Chondrocyte (in vitro differentiated cells): ENCODE measurements at regions not wholly inside any gene's neighbourhood (a gene's known extent, or its start where the extent isn't known, plus 50 kb on each side); places are given as distances from the start of the nearest gene placed in this dataset.

Experiments
- DNase-seq: peaks from one replicate; pipeline ENCODE4 v3.0.0; 2021; ENCODE audit warnings: mixed read lengths, low spot score
- H3K27ac Mint-ChIP-seq: one replicate; pipeline ENCODE4 v1.8.0; 2021; ENCODE audit warnings: mild to moderate bottlenecking, moderate library complexity, mixed read lengths; ENCODE audit not compliant: unreplicated experiment
- H3K27me3 Mint-ChIP-seq: 2 replicates; pipeline ENCODE4 v1.8.0; 2021; ENCODE audit warnings: low read depth, mixed read lengths
- H3K36me3 Mint-ChIP-seq: 2 replicates; pipeline ENCODE4 v1.8.0; 2021; ENCODE audit warnings: low read depth, mixed read lengths
- H3K4me1 Mint-ChIP-seq: 2 replicates; pipeline ENCODE4 v1.8.0; 2021; ENCODE audit warnings: low read depth, mild to moderate bottlenecking, mixed read lengths
- H3K4me3 Mint-ChIP-seq: one replicate; pipeline ENCODE4 v1.8.0; 2021; ENCODE audit warnings: mild to moderate bottlenecking, moderate library complexity, mixed read lengths; ENCODE audit not compliant: unreplicated experiment
- H3K9me3 Mint-ChIP-seq: 2 replicates; pipeline ENCODE4 v1.8.0; 2021; ENCODE audit warnings: low read depth, mixed read lengths
- TF ChIP-seq, protein P1 (sequence below): fragments of 200-600 bp; sonication (generic); IDR thresholded peaks from 2 replicates; pipeline ENCODE4 v1.5.0; 2021; ENCODE audit warnings: antibody characterized with exemption, mild to moderate bottlenecking, moderate library complexity

DNA sequence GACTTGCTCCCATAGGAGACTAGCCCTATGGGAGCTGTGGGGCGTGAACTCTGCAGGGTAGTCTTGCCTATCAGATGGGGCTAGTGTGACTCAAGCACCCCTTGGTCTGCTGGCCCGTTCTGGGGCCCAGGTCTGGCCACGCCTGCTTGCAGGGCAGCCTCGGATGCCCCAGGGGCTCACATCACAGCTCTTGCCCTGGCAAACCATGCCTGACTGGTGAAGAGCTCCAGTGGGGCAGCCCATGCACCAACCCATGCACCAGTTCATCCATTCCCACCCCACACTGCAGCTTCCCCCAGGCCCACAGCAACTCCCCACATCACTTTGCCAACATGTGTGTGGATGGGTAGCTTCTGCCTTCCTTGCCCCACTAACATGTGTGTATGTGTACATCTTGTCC lies 93.9 kb upstream of the PRLR start:
- no peak overlapping the region for H3K27ac Mint-ChIP-seq
- no peak overlapping the region for H3K4me3 Mint-ChIP-seq
- TF ChIP-seq, protein P1, sequence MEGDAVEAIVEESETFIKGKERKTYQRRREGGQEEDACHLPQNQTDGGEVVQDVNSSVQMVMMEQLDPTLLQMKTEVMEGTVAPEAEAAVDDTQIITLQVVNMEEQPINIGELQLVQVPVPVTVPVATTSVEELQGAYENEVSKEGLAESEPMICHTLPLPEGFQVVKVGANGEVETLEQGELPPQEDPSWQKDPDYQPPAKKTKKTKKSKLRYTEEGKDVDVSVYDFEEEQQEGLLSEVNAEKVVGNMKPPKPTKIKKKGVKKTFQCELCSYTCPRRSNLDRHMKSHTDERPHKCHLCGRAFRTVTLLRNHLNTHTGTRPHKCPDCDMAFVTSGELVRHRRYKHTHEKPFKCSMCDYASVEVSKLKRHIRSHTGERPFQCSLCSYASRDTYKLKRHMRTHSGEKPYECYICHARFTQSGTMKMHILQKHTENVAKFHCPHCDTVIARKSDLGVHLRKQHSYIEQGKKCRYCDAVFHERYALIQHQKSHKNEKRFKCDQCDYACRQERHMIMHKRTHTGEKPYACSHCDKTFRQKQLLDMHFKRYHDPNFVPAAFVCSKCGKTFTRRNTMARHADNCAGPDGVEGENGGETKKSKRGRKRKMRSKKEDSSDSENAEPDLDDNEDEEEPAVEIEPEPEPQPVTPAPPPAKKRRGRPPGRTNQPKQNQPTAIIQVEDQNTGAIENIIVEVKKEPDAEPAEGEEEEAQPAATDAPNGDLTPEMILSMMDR, result no peak
- H3K36me3 Mint-ChIP-seq, result no peaks in the 10 kb centered on the region
- peaks cover 9% of the 10 kb centered on the region for H3K27me3 Mint-ChIP-seq
- H3K9me3 Mint-ChIP-seq, result peaks cover 13% of the 10 kb centered on the region
- DNase-seq, result no peak
- H3K4me1 Mint-ChIP-seq, result peaks cover 3% of the 10 kb centered on the region

DNA sequence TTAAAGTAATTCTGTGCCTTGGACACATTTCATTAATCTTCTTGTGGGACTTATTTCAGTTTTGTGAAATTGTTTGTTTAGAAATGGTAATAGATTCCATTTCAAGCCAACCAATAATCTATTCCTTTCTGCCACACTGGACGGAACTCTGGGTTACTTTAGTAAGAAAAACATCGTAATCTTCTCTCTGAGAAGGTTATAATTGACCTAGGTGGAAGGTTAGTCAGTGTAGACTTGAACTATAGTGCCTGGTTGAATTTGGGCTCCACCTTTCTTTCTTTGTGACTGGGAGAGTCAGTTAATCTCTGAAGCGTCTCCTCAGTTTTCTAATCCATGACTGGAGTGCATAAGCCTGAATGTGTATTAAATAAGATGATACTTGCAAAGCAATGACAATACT lies 89.7 kb upstream of the PRLR start:
- Mint-ChIP-seq H3K27ac (no peak overlapping the region), H3K4me1 (peaks cover 3% of the 10 kb centered on the region), H3K27me3 (no peaks in the 10 kb centered on the region), H3K36me3 (no peaks in the 10 kb centered on the region), H3K9me3 (no peaks in the 10 kb centered on the region), H3K4me3 (no peak overlapping the region)
- TF ChIP-seq, protein P1, result no peak
- no peak for DNase-seq

DNA sequence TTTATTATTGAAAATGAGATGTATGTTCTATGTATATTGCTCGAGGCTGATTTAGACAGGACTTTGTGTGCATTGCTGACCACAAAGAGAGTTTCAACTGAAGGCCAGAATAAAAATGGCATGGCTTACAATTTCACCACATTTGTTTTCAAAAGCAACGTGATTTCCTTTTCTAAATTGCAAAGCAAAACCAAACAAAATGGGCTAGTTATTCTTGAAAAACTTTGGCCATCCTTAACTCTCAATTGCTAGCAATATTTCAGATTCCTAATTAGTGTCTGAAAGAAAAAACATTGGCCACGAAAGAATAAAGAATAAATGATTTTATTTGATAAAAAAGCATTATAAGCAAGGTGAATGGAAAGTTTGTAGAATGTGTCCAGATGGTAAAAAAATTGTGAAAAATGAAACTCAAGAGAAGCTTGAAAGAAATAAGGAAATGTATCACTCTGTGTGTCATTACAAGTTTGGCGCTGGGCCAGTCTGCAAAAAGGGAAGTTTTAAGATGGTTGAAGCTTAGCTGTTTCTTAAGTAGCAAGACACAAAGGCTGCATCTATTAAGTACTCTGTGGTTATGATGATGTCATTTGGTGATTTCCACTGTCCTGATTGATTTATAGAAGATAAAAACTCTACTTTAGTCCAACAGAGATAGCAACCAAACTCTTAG lies 89.2 kb upstream of the PRLR start:
- Mint-ChIP-seq H3K9me3 (no peaks in the 10 kb centered on the region), H3K36me3 (no peaks in the 10 kb centered on the region), H3K4me3 (no peak overlapping the region), H3K27me3 (no peaks in the 10 kb centered on the region), H3K27ac (no peak overlapping the region), H3K4me1 (peaks cover 3% of the 10 kb centered on the region)
- TF ChIP-seq, protein P1, result no peak
- DNase-seq, result no peak

DNA sequence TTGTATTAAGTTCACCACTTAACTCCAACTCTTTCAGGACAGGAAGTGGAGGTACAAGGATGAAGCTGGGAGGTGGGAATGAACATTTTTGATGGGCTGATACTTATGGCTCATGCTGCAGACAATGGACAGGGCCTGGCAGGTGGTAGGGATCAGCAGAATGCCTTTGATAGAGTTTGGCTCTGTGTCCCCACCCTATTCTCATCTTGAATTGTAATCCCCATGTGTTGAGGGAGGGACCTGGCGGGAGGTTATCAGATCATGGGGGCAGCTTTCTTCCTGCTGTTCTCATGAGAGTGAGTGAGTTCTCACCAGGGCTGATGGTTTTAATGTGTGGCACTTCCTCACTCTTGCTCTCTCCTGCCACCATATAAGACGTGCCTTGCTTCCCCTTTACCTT lies 87.3 kb upstream of the PRLR start:
- H3K27ac Mint-ChIP-seq, result no peak overlapping the region
- H3K9me3 Mint-ChIP-seq, result no peaks in the 10 kb centered on the region
- H3K27me3 Mint-ChIP-seq, result no peaks in the 10 kb centered on the region

DNA sequence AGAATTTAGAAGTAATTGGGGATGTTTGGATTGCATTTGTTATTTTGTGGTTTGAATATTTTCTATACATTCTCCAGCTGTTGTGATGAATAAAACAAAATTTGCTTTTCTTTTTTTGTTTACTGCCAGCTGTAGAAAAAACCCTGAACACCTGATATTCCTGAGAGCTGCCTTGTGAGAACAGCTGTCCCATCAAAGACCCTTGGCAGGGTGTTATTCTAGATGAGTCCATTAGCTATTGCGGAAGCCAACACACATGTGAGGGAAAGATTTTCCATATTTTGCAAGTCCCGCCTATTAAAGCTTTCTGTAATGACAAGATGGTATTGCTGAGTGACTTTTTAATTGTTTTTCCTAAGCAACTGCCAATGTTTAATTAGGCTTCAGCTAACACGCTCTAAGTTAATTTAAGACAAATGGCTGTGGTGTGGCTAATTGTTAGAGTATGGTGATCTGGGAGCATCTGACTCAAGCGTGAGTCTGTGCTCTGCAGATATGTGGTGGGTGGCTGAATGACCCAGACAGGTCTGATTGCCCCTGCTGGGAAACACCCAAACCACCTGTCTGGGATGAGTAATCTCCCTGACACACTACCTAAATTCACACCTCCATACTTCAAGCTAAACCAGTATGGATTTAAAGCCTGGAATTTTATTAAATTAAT lies 86.5 kb upstream of the PRLR start:
- Mint-ChIP-seq H3K4me1 (peaks cover 5% of the 10 kb centered on the region), H3K27ac (no peak overlapping the region), H3K9me3 (no peaks in the 10 kb centered on the region), H3K4me3 (no peak overlapping the region), H3K36me3 (no peaks in the 10 kb centered on the region), H3K27me3 (no peaks in the 10 kb centered on the region)
- TF ChIP-seq, protein P1, result no peak
- no peak for DNase-seq

More for the DNA sequence above, 87.3 kb upstream of the PRLR start:
- TF ChIP-seq, protein P1, result no peak
- Mint-ChIP-seq H3K4me1 (peaks cover 5% of the 10 kb centered on the region), H3K36me3 (no peaks in the 10 kb centered on the region), H3K4me3 (no peak overlapping the region)
- DNase-seq, result no peak
